ENCODE measurements at regions not wholly inside any gene's neighbourhood (a gene's known extent, or its start where the extent isn't known, plus 50 kb on each side); places are given as distances from the start of the nearest gene placed in this dataset.

DNA sequence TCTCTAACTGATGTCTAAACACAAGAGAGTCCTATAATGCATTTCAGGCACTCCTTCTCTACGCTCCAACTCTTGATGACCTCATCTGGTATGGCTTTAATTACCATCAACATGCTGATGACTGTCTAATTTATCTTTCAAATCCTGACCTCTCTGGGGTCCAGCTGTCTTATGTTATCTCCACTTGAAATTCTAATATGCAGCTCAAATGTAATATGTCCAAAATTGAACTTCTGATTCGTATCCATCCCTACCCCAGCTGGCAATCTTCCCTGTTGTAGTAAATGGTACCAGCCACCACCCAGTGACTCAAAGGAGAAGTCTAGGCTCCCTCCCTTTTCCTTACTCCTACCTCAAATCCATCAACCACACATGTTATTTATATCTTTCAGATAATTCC, 288.0 kb upstream of the SLC10A2 start:
- H3K9me3 ChIP-seq (replicated peaks in 1 of 3): no peaks in the 10 kb centered on the region
- TF ChIP-seq, protein P1, sequence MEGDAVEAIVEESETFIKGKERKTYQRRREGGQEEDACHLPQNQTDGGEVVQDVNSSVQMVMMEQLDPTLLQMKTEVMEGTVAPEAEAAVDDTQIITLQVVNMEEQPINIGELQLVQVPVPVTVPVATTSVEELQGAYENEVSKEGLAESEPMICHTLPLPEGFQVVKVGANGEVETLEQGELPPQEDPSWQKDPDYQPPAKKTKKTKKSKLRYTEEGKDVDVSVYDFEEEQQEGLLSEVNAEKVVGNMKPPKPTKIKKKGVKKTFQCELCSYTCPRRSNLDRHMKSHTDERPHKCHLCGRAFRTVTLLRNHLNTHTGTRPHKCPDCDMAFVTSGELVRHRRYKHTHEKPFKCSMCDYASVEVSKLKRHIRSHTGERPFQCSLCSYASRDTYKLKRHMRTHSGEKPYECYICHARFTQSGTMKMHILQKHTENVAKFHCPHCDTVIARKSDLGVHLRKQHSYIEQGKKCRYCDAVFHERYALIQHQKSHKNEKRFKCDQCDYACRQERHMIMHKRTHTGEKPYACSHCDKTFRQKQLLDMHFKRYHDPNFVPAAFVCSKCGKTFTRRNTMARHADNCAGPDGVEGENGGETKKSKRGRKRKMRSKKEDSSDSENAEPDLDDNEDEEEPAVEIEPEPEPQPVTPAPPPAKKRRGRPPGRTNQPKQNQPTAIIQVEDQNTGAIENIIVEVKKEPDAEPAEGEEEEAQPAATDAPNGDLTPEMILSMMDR (IDR thresholded peaks at IDR 0.05): no peak
- TF ChIP-seq POLR2A (IDR thresholded peaks at IDR 0.05): no peak
- H3K4me3 ChIP-seq: no peak overlapping the region
- DNase-seq: no peak
- H3K27me3 ChIP-seq: no peaks in the 10 kb centered on the region
- H3K4me1 ChIP-seq (replicated peaks in 1 of 2): peaks cover 6 to 7% of the 10 kb centered on the region in 2 donors
- no peak overlapping the region for H3K27ac ChIP-seq
- WGBS, 4 donors: 63 to 76% (median 73%) methylated on average over 2 of the region's 2 CpGs
- intact Hi-C loops (cut with DNase I): no loop called here
- H3K36me3 ChIP-seq (replicated peaks in 1 of 2): no peaks in the 10 kb centered on the region

DNA sequence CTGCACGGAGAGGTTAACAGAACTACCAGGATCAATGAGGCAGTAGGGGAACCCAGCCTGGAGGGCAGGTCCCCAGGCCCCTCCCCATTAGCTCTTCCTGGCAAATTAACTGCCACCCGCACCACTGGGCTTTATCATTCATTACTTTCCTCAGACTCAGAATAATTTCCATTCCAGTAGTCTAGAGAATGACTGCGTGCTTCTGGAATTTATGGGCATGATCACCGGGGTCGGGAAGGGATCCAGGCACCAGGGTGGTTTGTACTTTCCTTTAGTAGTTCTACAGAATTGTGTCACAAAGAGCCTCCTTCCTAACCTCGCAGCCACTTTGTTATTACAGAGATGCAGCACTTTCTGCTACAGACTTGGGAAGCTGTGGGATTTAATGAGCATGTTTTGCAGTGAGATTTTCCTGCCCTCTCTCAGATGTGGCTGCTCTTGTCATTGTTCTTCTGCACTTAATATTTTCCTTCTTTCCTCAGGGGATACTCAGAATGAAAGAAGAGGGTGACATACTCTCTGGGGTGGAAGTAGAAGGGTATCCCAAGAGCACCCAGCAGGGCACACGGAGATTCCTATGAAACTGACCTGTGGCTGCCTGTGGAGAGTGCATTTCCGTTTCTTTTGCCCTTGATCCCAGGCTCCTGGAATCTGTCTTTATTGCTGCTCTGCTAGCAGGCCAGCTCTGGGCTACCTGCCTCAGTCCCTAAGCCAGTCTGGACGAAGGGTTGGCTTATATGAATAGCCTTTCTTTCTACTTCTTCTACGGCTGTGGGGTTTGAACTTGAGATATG, 285.0 kb upstream of the SLC10A2 start:
- Histone ChIP-seq H3K27me3 (no peaks in the 10 kb centered on the region), H3K27ac (no peak overlapping the region), H3K36me3 (replicated peaks in 1 of 2) (no peaks in the 10 kb centered on the region), H3K4me1 (replicated peaks in 1 of 2) (peaks cover 8% of the 10 kb centered on the region in 2 donors), H3K4me3 (no peak overlapping the region), H3K9me3 (replicated peaks in 1 of 3) (no peaks in the 10 kb centered on the region)
- intact Hi-C loops (cut with DNase I): no loop called here
- TF ChIP-seq, protein P1 (IDR thresholded peaks at IDR 0.05): no peak
- peak in 4 of 7 donors; percentile 10 to 29 (median 16) for DNase-seq
- 40 to 46% (median 42%) methylated on average over 9 to 10 of the region's 10 CpGs for WGBS, 4 donors

DNA sequence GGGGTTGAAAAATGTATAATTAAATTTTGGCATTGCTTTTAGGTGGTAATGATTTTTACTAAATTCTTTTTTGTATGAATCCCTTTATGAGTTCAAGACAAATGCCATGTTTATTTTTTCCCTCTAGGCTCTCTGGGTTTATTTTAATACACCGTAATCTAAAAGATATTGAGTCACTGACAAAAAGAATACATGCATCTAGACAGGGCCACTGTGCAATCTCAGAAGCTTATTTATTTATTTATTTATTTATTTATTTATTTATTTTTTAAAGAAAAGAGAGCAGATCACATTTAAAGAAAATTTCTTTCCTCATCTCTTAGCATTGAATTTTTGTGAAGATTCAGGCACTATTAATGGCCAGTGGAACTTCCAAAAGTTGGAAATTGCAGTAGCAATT, 283.9 kb upstream of the SLC10A2 start:
- peaks cover 8% of the 10 kb centered on the region in 2 donors for H3K4me1 ChIP-seq (replicated peaks in 1 of 2)
- H3K36me3 ChIP-seq (replicated peaks in 1 of 2): no peaks in the 10 kb centered on the region
- no peak overlapping the region for H3K4me3 ChIP-seq
- no peak for DNase-seq
- H3K9me3 ChIP-seq (replicated peaks in 1 of 3): no peaks in the 10 kb centered on the region
- H3K27ac ChIP-seq: no peak overlapping the region
- intact Hi-C loops (cut with DNase I): no loop called here
- WGBS, 4 donors: 33 to 43% (median 40%) methylated on average over 1 of the region's 1 CpG
- H3K27me3 ChIP-seq: no peaks in the 10 kb centered on the region
- TF ChIP-seq POLR2A (IDR thresholded peaks at IDR 0.05): no peak
- TF ChIP-seq, protein P1 (IDR thresholded peaks at IDR 0.05): no peak

DNA sequence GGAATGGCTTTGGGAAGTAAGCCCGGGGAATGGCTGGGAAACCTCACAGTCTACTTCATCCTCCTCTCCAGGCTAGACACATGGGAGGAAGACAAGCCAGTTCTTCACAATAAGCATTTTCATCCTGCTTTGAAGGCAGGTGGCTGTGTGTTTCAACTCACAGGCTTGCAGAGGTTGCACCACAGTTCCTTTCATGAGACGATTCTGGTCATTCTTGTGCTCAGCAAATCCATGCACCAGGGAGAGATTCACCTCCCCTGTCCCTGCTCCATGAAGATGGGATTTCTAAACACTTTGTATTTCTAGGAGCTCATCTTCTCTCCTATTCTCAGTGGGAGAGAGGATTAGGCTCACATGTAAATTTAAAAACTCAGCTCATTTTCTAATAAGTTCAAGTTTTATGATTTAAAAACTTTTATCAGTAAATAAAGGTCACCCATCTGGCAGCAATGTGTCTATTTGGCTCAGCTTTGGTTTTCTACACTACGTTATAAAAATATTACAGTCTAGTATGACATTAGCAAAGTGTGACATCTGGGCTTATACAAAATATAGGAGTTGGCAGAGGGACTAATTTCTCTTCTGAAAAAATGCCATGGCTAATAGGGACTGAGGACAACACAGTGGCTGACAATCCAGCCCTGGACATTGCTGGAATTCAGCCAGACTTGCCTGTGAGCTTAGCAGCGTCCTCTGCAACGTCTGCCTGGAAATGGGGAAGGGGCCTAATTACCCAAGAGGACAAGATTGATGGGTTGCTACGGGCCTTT, 283.2 kb upstream of the SLC10A2 start:
- DNase-seq: peak in 5 of 7 donors; percentile 15 to 33 (median 20)
- no peak overlapping the region for H3K4me3 ChIP-seq
- H3K9me3 ChIP-seq (replicated peaks in 1 of 3): no peaks in the 10 kb centered on the region
- no peaks in the 10 kb centered on the region for H3K36me3 ChIP-seq (replicated peaks in 1 of 2)
- TF ChIP-seq, protein P1 (IDR thresholded peaks at IDR 0.05): no peak
- TF ChIP-seq POLR2A (IDR thresholded peaks at IDR 0.05): no peak
- peaks cover 8% of the 10 kb centered on the region in 2 donors for H3K4me1 ChIP-seq (replicated peaks in 1 of 2)
- H3K27me3 ChIP-seq: no peaks in the 10 kb centered on the region
- intact Hi-C loops (cut with DNase I): no loop called here
- H3K27ac ChIP-seq: no peak overlapping the region
- WGBS, 4 donors: 15 to 33% (median 26%) methylated on average over 6 of the region's 6 CpGs
